ENCODE measurements at regions not wholly inside any gene's neighbourhood (a gene's known extent, or its start where the extent isn't known, plus 50 kb on each side); places are given as distances from the start of the nearest gene placed in this dataset.
"Not testable (repeated sequence)": the region's sequence is repeated elsewhere in the genome, so short reads cannot be mapped to it uniquely, and the experiment has no call there.

DNA sequence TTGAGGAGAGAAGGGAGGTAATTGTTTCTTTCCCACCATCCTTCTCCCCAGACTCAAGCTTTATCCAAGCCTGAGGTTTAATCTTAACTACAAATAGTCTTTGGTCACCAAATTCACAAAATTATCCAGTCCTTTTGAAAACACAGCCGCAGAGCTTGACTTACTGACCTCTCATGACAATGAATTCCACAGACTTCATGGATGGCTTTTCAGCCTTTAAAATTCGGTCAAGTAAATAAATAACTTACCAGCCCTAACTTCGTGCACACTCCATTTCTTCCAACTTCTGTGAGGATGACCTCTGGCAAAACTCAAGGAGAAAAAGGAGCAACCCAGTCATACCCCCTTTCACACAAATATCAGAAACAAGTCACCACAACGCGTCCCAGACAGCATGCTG, 137.0 kb upstream of the CDKN3 start:
- no peak for DNase-seq (ENCODE audit: low read depth)
- TF ChIP-seq, protein P1, sequence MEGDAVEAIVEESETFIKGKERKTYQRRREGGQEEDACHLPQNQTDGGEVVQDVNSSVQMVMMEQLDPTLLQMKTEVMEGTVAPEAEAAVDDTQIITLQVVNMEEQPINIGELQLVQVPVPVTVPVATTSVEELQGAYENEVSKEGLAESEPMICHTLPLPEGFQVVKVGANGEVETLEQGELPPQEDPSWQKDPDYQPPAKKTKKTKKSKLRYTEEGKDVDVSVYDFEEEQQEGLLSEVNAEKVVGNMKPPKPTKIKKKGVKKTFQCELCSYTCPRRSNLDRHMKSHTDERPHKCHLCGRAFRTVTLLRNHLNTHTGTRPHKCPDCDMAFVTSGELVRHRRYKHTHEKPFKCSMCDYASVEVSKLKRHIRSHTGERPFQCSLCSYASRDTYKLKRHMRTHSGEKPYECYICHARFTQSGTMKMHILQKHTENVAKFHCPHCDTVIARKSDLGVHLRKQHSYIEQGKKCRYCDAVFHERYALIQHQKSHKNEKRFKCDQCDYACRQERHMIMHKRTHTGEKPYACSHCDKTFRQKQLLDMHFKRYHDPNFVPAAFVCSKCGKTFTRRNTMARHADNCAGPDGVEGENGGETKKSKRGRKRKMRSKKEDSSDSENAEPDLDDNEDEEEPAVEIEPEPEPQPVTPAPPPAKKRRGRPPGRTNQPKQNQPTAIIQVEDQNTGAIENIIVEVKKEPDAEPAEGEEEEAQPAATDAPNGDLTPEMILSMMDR (IDR thresholded peaks at IDR 0.05; ENCODE audit: control insufficient read depth, extremely low read depth, insufficient read depth): no peak
- no peak overlapping the region for H3K4me3 ChIP-seq (ENCODE audit: low read depth, low read length)

DNA sequence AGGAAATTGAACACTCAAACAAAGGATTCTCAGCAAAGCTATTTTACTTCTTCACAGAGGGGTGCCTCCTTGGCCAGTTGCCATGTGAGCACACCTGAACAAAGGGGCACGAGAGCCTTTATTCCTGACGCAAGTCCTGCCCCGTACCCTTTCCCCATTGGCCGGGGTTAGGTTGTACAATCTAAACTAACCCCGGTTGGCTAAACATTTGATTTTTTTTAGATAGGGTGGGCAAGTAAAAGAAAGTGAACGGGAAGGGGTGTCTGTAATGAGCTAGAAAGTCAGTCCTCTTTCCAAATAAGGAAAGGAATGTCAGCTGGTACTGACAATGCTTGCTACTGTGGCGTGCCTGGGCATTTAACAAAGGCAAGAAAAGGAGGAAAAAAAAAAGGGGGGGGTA, 135.5 kb upstream of the CDKN3 start:
- no peak overlapping the region for H3K4me3 ChIP-seq (ENCODE audit: low read depth, low read length)
- TF ChIP-seq, protein P1 (IDR thresholded peaks at IDR 0.05; ENCODE audit: control insufficient read depth, extremely low read depth, insufficient read depth): no peak
- no peak for DNase-seq (ENCODE audit: low read depth)

DNA sequence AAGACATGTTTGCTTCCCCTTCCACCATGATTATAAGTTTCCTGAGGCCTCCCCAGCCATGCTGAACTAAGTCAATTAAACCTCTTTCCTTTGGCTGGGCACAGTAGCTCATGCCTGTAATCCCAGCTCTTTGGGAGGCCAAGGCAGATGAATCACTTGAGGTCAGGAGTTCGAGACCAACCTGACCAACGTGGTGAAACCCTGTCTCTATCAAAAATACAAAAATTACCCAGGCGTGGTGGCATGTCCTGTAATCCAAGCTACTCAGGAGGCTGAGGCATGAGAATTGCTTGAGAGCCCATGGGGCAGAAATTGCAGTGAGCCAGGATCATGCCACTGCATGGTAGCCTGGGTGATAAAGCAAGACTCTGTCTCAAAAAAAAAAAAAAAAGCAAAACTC, 130.2 kb upstream of the CDKN3 start:
- not testable (repeated sequence) for DNase-seq (ENCODE audit: low read depth); H3K4me3 ChIP-seq (ENCODE audit: low read depth, low read length)

DNA sequence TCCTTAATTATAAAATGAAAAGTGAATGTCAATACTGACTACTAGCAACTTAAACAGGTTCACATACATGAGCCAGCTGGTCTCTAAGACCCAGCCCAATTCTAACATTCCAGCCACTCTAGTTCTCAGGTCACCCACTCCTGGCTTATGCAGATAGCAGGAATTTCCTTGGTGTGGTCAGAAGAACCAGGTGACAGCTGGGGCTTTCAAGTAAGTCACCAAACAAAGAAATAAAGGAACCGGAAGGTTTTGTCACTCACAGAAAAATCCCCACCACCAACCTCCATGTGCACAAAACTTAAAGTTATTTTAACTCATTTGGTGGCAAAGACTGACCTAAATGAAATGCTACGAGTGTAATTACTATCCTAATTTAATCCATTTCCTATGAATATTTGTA, 129.6 kb upstream of the CDKN3 start:
- H3K4me3 ChIP-seq (ENCODE audit: low read depth, low read length): no peak overlapping the region
- no peak for DNase-seq (ENCODE audit: low read depth)
- TF ChIP-seq, protein P1 (IDR thresholded peaks at IDR 0.05; ENCODE audit: control insufficient read depth, extremely low read depth, insufficient read depth): no peak

DNA sequence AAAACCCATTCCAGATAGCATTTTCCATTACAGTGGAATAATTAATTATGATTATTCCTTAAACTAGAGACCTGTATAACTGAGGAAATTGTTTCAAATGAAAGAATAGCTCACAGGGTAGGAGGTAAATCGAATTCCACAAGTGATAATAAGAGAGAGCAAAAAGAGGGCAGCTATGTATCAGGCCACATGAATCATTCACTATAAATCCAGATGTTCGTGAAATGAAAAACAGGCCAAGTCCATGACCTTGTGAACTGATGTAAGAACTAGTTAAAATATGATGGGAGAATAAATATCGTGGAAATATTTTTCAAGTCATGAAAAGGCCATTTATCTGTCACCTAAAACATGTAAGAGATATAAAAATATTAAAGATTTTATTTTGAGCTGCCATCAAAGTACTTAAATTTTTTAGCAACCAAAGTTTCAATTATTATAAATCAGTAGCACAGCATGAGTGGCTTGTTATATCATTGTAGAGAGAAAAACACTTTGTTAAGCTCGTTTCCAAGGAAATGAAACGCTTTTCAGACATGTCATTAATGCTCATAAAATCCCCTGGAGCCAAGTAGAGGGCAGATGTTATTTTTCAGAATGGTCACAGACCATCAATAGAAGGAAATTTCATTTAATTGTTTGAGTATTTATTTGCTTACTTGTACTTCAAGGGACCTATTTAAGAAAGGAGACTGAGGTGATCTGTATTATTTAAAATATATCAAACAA, 120.6 kb upstream of the CDKN3 start:
- TF ChIP-seq, protein P1 (IDR thresholded peaks at IDR 0.05; ENCODE audit: control insufficient read depth, extremely low read depth, insufficient read depth): no peak
- no peak for DNase-seq (ENCODE audit: low read depth)
- no peak overlapping the region for H3K4me3 ChIP-seq (ENCODE audit: low read depth, low read length)

DNA sequence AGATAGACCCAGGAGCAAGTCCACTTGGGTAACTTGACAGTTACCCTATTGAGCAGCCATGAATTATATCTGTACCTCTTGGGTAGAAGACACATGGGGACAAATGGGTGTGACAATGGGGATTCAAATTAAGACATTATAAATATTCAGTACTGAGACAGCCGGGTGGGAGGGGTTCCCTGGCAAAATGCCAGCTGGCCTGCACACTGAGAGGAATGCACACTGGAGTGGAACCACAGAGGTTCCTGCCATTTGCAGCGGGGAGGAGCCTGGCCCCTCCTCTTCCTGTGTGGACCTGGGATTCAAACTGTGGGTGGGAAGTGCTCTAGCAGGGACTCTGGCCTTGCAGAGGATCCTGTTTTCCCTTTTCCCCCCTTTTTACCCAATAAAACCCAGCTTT, 118.7 kb upstream of the CDKN3 start:
- H3K4me3 ChIP-seq (ENCODE audit: low read depth, low read length): no peak overlapping the region
- TF ChIP-seq, protein P1 (IDR thresholded peaks at IDR 0.05; ENCODE audit: control insufficient read depth, extremely low read depth, insufficient read depth): no peak
- no peak for DNase-seq (ENCODE audit: low read depth)

DNA sequence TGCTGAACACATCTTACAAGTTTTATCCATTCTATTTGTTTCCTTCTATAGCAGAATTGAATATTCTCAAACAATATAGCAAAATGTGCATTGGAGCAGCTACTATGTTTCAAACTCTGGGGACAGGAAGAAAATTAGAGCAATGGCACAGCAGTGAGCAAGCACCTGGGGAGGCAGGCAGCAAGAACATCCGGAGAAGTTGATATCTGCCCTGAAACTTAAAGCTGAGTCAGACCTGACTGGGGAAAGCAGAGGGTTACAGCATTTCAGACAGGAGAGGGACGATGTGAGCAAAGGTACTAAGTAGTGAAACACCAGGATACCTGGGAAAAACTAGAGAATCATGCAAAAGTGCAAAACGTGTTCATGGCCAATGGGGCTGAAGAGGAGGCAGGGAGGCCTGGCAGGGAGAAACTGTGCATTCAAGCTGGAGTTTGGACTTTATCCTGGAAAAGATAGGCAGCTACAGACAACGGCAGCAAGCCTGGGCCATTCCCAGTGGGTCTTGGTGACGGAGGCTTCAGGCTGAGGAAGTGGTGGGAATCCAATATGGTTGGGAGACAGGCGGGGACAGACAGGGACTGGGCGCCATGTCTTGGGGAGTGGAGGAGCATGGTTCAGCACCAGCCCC, 118.0 kb upstream of the CDKN3 start:
- no peak for DNase-seq (ENCODE audit: low read depth)
- H3K4me3 ChIP-seq (ENCODE audit: low read depth, low read length): no peak overlapping the region
- TF ChIP-seq, protein P1 (IDR thresholded peaks at IDR 0.05; ENCODE audit: control insufficient read depth, extremely low read depth, insufficient read depth): no peak
